ENCODE measurements at regions not wholly inside any gene's neighbourhood (a gene's known extent, or its start where the extent isn't known, plus 50 kb on each side); places are given as distances from the start of the nearest gene placed in this dataset.
"Not testable (repeated sequence)": the region's sequence is repeated elsewhere in the genome, so short reads cannot be mapped to it uniquely, and the experiment has no call there.

DNA sequence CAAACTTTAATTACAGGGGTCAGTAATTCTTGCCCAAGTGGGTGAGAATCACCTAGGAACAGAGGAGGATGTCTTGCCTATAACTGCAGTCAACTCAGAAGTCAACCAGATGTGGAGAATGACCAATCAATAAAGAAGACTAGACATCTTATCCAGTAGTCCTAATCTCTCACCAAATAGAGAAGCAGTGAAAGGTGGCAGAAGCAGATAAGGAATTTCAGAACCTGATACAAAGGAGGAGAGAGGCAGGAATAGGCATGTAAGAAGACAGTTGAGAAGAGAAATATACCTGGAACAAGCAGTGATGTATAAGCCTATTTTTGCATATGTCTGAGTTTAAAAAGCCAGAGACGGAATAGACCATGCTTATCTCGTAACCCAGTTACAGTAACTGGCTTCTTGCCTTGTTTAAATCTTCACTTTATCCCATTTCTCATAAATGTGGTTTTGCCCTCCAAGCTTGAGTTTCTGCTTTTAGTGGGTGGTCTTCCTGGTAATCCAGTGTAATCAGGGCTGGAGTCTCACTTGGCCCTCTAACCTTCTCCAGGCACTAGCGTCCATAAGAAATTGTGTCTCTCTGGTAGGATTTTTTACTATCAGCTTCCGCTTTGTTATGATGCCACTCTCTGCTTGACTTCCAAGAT is 401.0 kb downstream of the SUCLG1 start:
- Histone ChIP-seq H3K4me1 (ENCODE audit: insufficient read depth, low read length, poor library complexity, severe bottlenecking) (no peaks in the 10 kb centered on the region), H3K9me3 (ENCODE audit: low read depth, low read length, poor library complexity, severe bottlenecking) (no peaks in the 10 kb centered on the region), H3K4me3 (ENCODE audit: low read depth, low read length, poor library complexity, severe bottlenecking) (no peak overlapping the region), H3K27ac (ENCODE audit: low read depth, low read length, poor library complexity, severe bottlenecking) (no peak overlapping the region), H3K27me3 (replicated peaks; ENCODE audit: insufficient read depth, low read depth, low read length, poor library complexity) (no peaks in the 10 kb centered on the region), H3K36me3 (ENCODE audit: insufficient read depth, low read length, poor library complexity, severe bottlenecking) (no peaks in the 10 kb centered on the region)
- CTCF ChIA-PET: no interaction called here
- TF ChIP-seq EZH2 (IDR thresholded peaks at IDR 0.05; ENCODE audit: borderline replicate concordance, low read depth, low read length, poor library complexity, severe bottlenecking): no peak
- TF ChIP-seq, protein P1, sequence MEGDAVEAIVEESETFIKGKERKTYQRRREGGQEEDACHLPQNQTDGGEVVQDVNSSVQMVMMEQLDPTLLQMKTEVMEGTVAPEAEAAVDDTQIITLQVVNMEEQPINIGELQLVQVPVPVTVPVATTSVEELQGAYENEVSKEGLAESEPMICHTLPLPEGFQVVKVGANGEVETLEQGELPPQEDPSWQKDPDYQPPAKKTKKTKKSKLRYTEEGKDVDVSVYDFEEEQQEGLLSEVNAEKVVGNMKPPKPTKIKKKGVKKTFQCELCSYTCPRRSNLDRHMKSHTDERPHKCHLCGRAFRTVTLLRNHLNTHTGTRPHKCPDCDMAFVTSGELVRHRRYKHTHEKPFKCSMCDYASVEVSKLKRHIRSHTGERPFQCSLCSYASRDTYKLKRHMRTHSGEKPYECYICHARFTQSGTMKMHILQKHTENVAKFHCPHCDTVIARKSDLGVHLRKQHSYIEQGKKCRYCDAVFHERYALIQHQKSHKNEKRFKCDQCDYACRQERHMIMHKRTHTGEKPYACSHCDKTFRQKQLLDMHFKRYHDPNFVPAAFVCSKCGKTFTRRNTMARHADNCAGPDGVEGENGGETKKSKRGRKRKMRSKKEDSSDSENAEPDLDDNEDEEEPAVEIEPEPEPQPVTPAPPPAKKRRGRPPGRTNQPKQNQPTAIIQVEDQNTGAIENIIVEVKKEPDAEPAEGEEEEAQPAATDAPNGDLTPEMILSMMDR (conservative IDR thresholded peaks at IDR 0.05; ENCODE audit: low read depth, low read length): no peak
- POLR2A ChIA-PET (ENCODE audit: low non-redundant PET): no interaction called here
- no TSS peak for BruUV-seq (replicated peaks)
- intact Hi-C loops (cut with micrococcal nuclease; ENCODE audit: unreplicated experiment): no loop called here
- no peak for DNase-seq (ENCODE audit: low spot score)

DNA sequence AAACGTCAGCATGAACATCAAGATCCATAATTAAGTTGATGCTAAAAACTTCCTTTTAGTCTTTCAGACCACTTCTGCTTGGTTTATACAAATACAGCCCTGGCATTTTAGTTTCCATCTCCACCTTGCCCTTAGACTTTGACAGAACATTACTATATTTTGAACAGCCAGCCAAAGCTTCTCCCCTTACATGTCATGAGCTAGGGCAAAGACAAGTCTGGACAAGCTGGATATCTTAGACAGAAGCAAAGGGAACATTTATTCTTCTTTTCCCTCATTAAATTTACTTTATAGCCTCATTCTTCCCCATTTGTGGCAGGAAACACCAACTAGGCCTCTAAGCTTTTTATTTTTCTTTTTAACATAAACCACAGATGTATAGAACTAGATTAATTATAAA is 403.3 kb downstream of the SUCLG1 start:
- Histone ChIP-seq H3K36me3 (ENCODE audit: insufficient read depth, low read length, poor library complexity, severe bottlenecking) (no peaks in the 10 kb centered on the region), H3K4me3 (ENCODE audit: low read depth, low read length, poor library complexity, severe bottlenecking) (no peak overlapping the region), H3K9me3 (ENCODE audit: low read depth, low read length, poor library complexity, severe bottlenecking) (no peaks in the 10 kb centered on the region), H3K4me1 (ENCODE audit: insufficient read depth, low read length, poor library complexity, severe bottlenecking) (no peaks in the 10 kb centered on the region), H3K27me3 (replicated peaks; ENCODE audit: insufficient read depth, low read depth, low read length, poor library complexity) (no peaks in the 10 kb centered on the region), H3K27ac (ENCODE audit: low read depth, low read length, poor library complexity, severe bottlenecking) (no peak overlapping the region)
- intact Hi-C loops (cut with micrococcal nuclease; ENCODE audit: unreplicated experiment): no loop called here
- ChIA-PET CTCF (no interaction called here), POLR2A (ENCODE audit: low non-redundant PET) (no interaction called here)
- BruUV-seq (replicated peaks): no TSS peak
- TF ChIP-seq, protein P1 (conservative IDR thresholded peaks at IDR 0.05; ENCODE audit: low read depth, low read length): no peak
- TF ChIP-seq EZH2 (IDR thresholded peaks at IDR 0.05; ENCODE audit: borderline replicate concordance, low read depth, low read length, poor library complexity, severe bottlenecking): no peak
- DNase-seq (ENCODE audit: low spot score): no peak

DNA sequence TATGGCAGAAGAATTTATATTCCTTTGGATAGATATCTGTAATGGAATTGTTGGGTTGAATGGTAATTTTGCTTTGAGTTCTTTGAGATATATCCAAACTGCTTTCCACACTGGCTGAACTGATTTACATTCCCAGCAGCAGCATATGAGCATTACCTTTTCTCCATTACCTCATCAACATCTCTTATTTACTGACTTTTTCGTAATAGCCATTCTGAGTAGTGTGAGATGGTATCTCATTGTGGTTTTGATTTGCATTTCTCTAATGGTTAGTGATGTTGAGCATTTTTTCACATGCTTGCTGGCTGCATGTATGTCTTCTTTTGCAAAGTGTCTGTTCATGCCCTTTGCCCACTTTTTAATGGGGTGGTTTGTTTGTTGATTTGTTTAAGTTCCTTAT is 404.5 kb downstream of the SUCLG1 start:
- H3K27ac ChIP-seq (ENCODE audit: low read depth, low read length, poor library complexity, severe bottlenecking); H3K4me1 ChIP-seq (ENCODE audit: insufficient read depth, low read length, poor library complexity, severe bottlenecking); H3K4me3 ChIP-seq (ENCODE audit: low read depth, low read length, poor library complexity, severe bottlenecking); BruUV-seq (replicated peaks); DNase-seq (ENCODE audit: low spot score); POLR2A ChIA-PET (ENCODE audit: low non-redundant PET); intact Hi-C loops (cut with micrococcal nuclease; ENCODE audit: unreplicated experiment); H3K9me3 ChIP-seq (ENCODE audit: low read depth, low read length, poor library complexity, severe bottlenecking); H3K27me3 ChIP-seq (replicated peaks; ENCODE audit: insufficient read depth, low read depth, low read length, poor library complexity); H3K36me3 ChIP-seq (ENCODE audit: insufficient read depth, low read length, poor library complexity, severe bottlenecking); CTCF ChIA-PET: not testable (repeated sequence)

DNA sequence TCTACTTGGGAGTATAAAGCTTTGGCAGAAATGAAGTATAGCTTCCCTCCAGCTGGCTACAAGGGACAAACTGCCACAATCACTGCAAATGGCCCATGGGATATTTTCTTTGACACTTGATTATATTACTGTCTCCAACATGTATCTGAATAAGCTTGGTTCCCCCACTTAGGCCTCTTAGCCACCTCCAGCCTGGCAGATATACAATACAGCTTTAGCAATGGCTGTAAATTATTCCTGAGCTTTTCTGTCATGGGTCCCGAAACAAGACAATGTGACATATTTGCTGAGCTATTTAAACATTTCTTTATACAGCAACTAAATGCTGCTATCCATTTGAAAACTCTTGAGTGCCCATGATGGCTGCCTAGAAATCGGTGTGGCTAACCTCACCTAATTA is 406.2 kb downstream of the SUCLG1 start:
- Histone ChIP-seq H3K27ac (ENCODE audit: low read depth, low read length, poor library complexity, severe bottlenecking) (no peak overlapping the region), H3K36me3 (ENCODE audit: insufficient read depth, low read length, poor library complexity, severe bottlenecking) (no peaks in the 10 kb centered on the region), H3K4me3 (ENCODE audit: low read depth, low read length, poor library complexity, severe bottlenecking) (no peak overlapping the region), H3K4me1 (ENCODE audit: insufficient read depth, low read length, poor library complexity, severe bottlenecking) (no peaks in the 10 kb centered on the region), H3K9me3 (ENCODE audit: low read depth, low read length, poor library complexity, severe bottlenecking) (no peaks in the 10 kb centered on the region), H3K27me3 (replicated peaks; ENCODE audit: insufficient read depth, low read depth, low read length, poor library complexity) (peaks cover 3% of the 10 kb centered on the region)
- BruUV-seq (replicated peaks): no TSS peak
- CTCF ChIA-PET: no interaction called here
- DNase-seq (ENCODE audit: low spot score): no peak
- POLR2A ChIA-PET (ENCODE audit: low non-redundant PET): no interaction called here
- intact Hi-C loops (cut with micrococcal nuclease; ENCODE audit: unreplicated experiment): no loop called here
- TF ChIP-seq, protein P1 (conservative IDR thresholded peaks at IDR 0.05; ENCODE audit: low read depth, low read length): no peak
- TF ChIP-seq EZH2 (IDR thresholded peaks at IDR 0.05; ENCODE audit: borderline replicate concordance, low read depth, low read length, poor library complexity, severe bottlenecking): no peak

All from A673 (cell line).